ENCODE measurements at regions not wholly inside any gene's neighbourhood (a gene's known extent, or its start where the extent isn't known, plus 50 kb on each side); places are given as distances from the start of the nearest gene placed in this dataset.

- 90% methylated on average over 13 of the region's 13 CpGs for WGBS (ENCODE audit: insufficient coverage)
Observed at GRCh38 chr7:156157409-156158012, 345.2 kb upstream of the SHH start.

GRCh38 chr7:156156734-156157408, 344.6 kb upstream of the SHH start:
- WGBS (ENCODE audit: insufficient coverage) = 68% methylated on average over 15 of the region's 20 CpGs
- H3K4me3 ChIP-seq (ENCODE audit: low read depth, low read length) = no peak overlapping the region
- H3K9me3 ChIP-seq (ENCODE audit: control insufficient read depth, insufficient read depth, low read length) = no peaks in the 10 kb centered on the region
- H3K27ac ChIP-seq (ENCODE audit: low read depth, low read length) = no peak overlapping the region
- H3K4me1 ChIP-seq (ENCODE audit: control insufficient read depth, insufficient read depth, low read length) = peaks cover 10% of the 10 kb centered on the region
- H3K36me3 ChIP-seq (ENCODE audit: control insufficient read depth, insufficient read depth, low read length) = no peaks in the 10 kb centered on the region
- peak in 3 of 6 donors; percentile 12 to 72 (median 55) for DNase-seq (ENCODE audit: low read depth in 4 of 6, low spot score in 6 of 6)
- peaks cover 4% of the 10 kb centered on the region for H3K27me3 ChIP-seq (ENCODE audit: control insufficient read depth, insufficient read depth, low read length)

More at GRCh38 chr7:156157409-156158012, 345.2 kb upstream of the SHH start:
- Histone ChIP-seq H3K36me3 (ENCODE audit: control insufficient read depth, insufficient read depth, low read length) (no peaks in the 10 kb centered on the region), H3K4me1 (ENCODE audit: control insufficient read depth, insufficient read depth, low read length) (peaks cover 10% of the 10 kb centered on the region), H3K27ac (ENCODE audit: low read depth, low read length) (no peak overlapping the region), H3K9me3 (ENCODE audit: control insufficient read depth, insufficient read depth, low read length) (no peaks in the 10 kb centered on the region), H3K4me3 (ENCODE audit: low read depth, low read length) (no peak overlapping the region), H3K27me3 (ENCODE audit: control insufficient read depth, insufficient read depth, low read length) (peaks cover 6% of the 10 kb centered on the region)
- no peak for DNase-seq (ENCODE audit: low read depth in 4 of 6, low spot score in 6 of 6)

GRCh38 chr7:156155988-156156733, 343.9 kb upstream of the SHH start:
- peak in 3 of 6 donors; percentile 7 to 81 (median 67) for DNase-seq (ENCODE audit: low read depth in 4 of 6, low spot score in 6 of 6)
- H3K36me3 ChIP-seq (ENCODE audit: control insufficient read depth, insufficient read depth, low read length) = no peaks in the 10 kb centered on the region
- peaks cover 10% of the 10 kb centered on the region for H3K4me1 ChIP-seq (ENCODE audit: control insufficient read depth, insufficient read depth, low read length)
- H3K27me3 ChIP-seq (ENCODE audit: control insufficient read depth, insufficient read depth, low read length) = peaks cover 2% of the 10 kb centered on the region
- H3K27ac ChIP-seq (ENCODE audit: low read depth, low read length) = no peak overlapping the region
- no peak overlapping the region for H3K4me3 ChIP-seq (ENCODE audit: low read depth, low read length)
- no peaks in the 10 kb centered on the region for H3K9me3 ChIP-seq (ENCODE audit: control insufficient read depth, insufficient read depth, low read length)
- 65% methylated on average over 11 of the region's 12 CpGs for whole genome bisulfite sequencing (ENCODE audit: insufficient coverage)

GRCh38 chr7:156153590-156153989, 341.3 kb upstream of the SHH start:
- no peaks in the 10 kb centered on the region for H3K27me3 ChIP-seq (ENCODE audit: control insufficient read depth, insufficient read depth, low read length)
- H3K36me3 ChIP-seq (ENCODE audit: control insufficient read depth, insufficient read depth, low read length) = no peaks in the 10 kb centered on the region
- no peak overlapping the region for H3K27ac ChIP-seq (ENCODE audit: low read depth, low read length)
- WGBS (ENCODE audit: insufficient coverage) = 86% methylated on average over 4 of the region's 8 CpGs
- H3K9me3 ChIP-seq (ENCODE audit: control insufficient read depth, insufficient read depth, low read length) = no peaks in the 10 kb centered on the region
- H3K4me3 ChIP-seq (ENCODE audit: low read depth, low read length) = no peak overlapping the region
- no peak for DNase-seq (ENCODE audit: low read depth in 4 of 6, low spot score in 6 of 6)
- peaks cover 10% of the 10 kb centered on the region for H3K4me1 ChIP-seq (ENCODE audit: control insufficient read depth, insufficient read depth, low read length)

GRCh38 chr7:156152390-156152789, 340.1 kb upstream of the SHH start:
- H3K4me1 ChIP-seq (ENCODE audit: control insufficient read depth, insufficient read depth, low read length) = peaks cover 10% of the 10 kb centered on the region
- H3K36me3 ChIP-seq (ENCODE audit: control insufficient read depth, insufficient read depth, low read length) = no peaks in the 10 kb centered on the region
- no peaks in the 10 kb centered on the region for H3K9me3 ChIP-seq (ENCODE audit: control insufficient read depth, insufficient read depth, low read length)
- peak in 2 of 6 donors; percentile 55 to 74 for DNase-seq (ENCODE audit: low read depth in 4 of 6, low spot score in 6 of 6)
- H3K4me3 ChIP-seq (ENCODE audit: low read depth, low read length) = no peak overlapping the region
- H3K27me3 ChIP-seq (ENCODE audit: control insufficient read depth, insufficient read depth, low read length) = no peaks in the 10 kb centered on the region
- WGBS (ENCODE audit: insufficient coverage) = 53% methylated on average over 6 of the region's 6 CpGs
- H3K27ac ChIP-seq (ENCODE audit: low read depth, low read length) = no peak overlapping the region

GRCh38 chr7:156151658-156152057, 339.4 kb upstream of the SHH start:
- Histone ChIP-seq H3K4me3 (ENCODE audit: low read depth, low read length) (no peak overlapping the region), H3K36me3 (ENCODE audit: control insufficient read depth, insufficient read depth, low read length) (no peaks in the 10 kb centered on the region), H3K27me3 (ENCODE audit: control insufficient read depth, insufficient read depth, low read length) (no peaks in the 10 kb centered on the region), H3K9me3 (ENCODE audit: control insufficient read depth, insufficient read depth, low read length) (no peaks in the 10 kb centered on the region), H3K4me1 (ENCODE audit: control insufficient read depth, insufficient read depth, low read length) (peaks cover 6% of the 10 kb centered on the region), H3K27ac (ENCODE audit: low read depth, low read length) (no peak overlapping the region)
- DNase-seq (ENCODE audit: low read depth in 4 of 6, low spot score in 6 of 6) = no peak
- 75% methylated on average over 2 of the region's 6 CpGs for WGBS (ENCODE audit: insufficient coverage)

GRCh38 chr7:156151078-156151477, 338.8 kb upstream of the SHH start:
- WGBS (ENCODE audit: insufficient coverage) = 79% methylated on average over 5 of the region's 8 CpGs
- no peak overlapping the region for H3K4me3 ChIP-seq (ENCODE audit: low read depth, low read length)
- H3K36me3 ChIP-seq (ENCODE audit: control insufficient read depth, insufficient read depth, low read length) = no peaks in the 10 kb centered on the region
- DNase-seq (ENCODE audit: low read depth in 4 of 6, low spot score in 6 of 6) = no peak
- no peak overlapping the region for H3K27ac ChIP-seq (ENCODE audit: low read depth, low read length)
- no peaks in the 10 kb centered on the region for H3K27me3 ChIP-seq (ENCODE audit: control insufficient read depth, insufficient read depth, low read length)
- H3K9me3 ChIP-seq (ENCODE audit: control insufficient read depth, insufficient read depth, low read length) = no peaks in the 10 kb centered on the region
- H3K4me1 ChIP-seq (ENCODE audit: control insufficient read depth, insufficient read depth, low read length) = peaks cover under 1% of the 10 kb centered on the region

- Histone ChIP-seq H3K36me3 (ENCODE audit: control insufficient read depth, insufficient read depth, low read length) (no peaks in the 10 kb centered on the region), H3K4me3 (ENCODE audit: low read depth, low read length) (no peak overlapping the region), H3K4me1 (ENCODE audit: control insufficient read depth, insufficient read depth, low read length) (no peaks in the 10 kb centered on the region), H3K27me3 (ENCODE audit: control insufficient read depth, insufficient read depth, low read length) (no peaks in the 10 kb centered on the region), H3K27ac (ENCODE audit: low read depth, low read length) (no peak overlapping the region), H3K9me3 (ENCODE audit: control insufficient read depth, insufficient read depth, low read length) (no peaks in the 10 kb centered on the region)
- DNase-seq (ENCODE audit: low read depth in 4 of 6, low spot score in 6 of 6) = no peak
- WGBS (ENCODE audit: insufficient coverage) = 100% methylated on average over 3 of the region's 9 CpGs
Observed at GRCh38 chr7:156148995-156149394, 336.7 kb upstream of the SHH start.

- Histone ChIP-seq H3K36me3 (ENCODE audit: control insufficient read depth, insufficient read depth, low read length) (no peaks in the 10 kb centered on the region), H3K27ac (ENCODE audit: low read depth, low read length) (no peak overlapping the region), H3K4me3 (ENCODE audit: low read depth, low read length) (no peak overlapping the region), H3K4me1 (ENCODE audit: control insufficient read depth, insufficient read depth, low read length) (no peaks in the 10 kb centered on the region), H3K9me3 (ENCODE audit: control insufficient read depth, insufficient read depth, low read length) (no peaks in the 10 kb centered on the region), H3K27me3 (ENCODE audit: control insufficient read depth, insufficient read depth, low read length) (no peaks in the 10 kb centered on the region)
- DNase-seq (ENCODE audit: low read depth in 4 of 6, low spot score in 6 of 6) = no peak
- WGBS (ENCODE audit: insufficient coverage) = 56% methylated on average over 6 of the region's 8 CpGs
Observed at GRCh38 chr7:156148547-156148946, 336.3 kb upstream of the SHH start.

Data from spinal cord (tissue), 9 donors.